ENCODE measurements at regions not wholly inside any gene's neighbourhood (a gene's known extent, or its start where the extent isn't known, plus 50 kb on each side); places are given as distances from the start of the nearest gene placed in this dataset.

DNA sequence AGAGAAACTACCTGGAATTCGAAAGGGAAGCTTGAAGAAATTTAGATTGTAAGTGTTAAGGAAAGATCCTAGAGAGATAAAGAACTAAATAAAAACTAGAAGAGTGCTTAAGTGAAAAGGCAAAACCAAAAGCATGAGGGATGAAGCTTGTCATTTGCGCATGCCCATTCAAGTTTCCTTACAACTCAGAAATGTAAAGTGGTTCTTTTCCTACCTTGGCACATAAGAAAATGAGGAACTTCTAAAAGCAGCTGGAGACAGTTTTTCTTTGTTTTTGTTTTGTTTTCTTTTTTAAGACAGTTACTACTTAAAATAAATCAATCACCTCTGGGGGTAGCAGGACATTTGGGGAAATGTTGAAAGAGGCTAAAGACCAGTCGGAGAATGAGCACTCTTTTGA is 1304.4 kb upstream of the PCDH7 start:
- no peaks in the 10 kb centered on the region for H3K36me3 ChIP-seq
- TF ChIP-seq CTCF (IDR thresholded peaks at IDR 0.05) (no peak), EP300 (IDR thresholded peaks at IDR 0.05) (no peak), POLR2A (IDR thresholded peaks at IDR 0.05) (no peak)
- H3K27me3 ChIP-seq, result no peaks in the 10 kb centered on the region
- DNase-seq (ENCODE audit: low spot score in 2 of 2), result no peak
- WGBS, 2 donors, result 73 to 82% methylated on average over 3 of the region's 3 CpGs
- no peaks in the 10 kb centered on the region for H3K4me1 ChIP-seq
- H3K9me3 ChIP-seq, result no peaks in the 10 kb centered on the region
- H3K27ac ChIP-seq, result no peak overlapping the region
- H3K4me3 ChIP-seq, result no peak overlapping the region

DNA sequence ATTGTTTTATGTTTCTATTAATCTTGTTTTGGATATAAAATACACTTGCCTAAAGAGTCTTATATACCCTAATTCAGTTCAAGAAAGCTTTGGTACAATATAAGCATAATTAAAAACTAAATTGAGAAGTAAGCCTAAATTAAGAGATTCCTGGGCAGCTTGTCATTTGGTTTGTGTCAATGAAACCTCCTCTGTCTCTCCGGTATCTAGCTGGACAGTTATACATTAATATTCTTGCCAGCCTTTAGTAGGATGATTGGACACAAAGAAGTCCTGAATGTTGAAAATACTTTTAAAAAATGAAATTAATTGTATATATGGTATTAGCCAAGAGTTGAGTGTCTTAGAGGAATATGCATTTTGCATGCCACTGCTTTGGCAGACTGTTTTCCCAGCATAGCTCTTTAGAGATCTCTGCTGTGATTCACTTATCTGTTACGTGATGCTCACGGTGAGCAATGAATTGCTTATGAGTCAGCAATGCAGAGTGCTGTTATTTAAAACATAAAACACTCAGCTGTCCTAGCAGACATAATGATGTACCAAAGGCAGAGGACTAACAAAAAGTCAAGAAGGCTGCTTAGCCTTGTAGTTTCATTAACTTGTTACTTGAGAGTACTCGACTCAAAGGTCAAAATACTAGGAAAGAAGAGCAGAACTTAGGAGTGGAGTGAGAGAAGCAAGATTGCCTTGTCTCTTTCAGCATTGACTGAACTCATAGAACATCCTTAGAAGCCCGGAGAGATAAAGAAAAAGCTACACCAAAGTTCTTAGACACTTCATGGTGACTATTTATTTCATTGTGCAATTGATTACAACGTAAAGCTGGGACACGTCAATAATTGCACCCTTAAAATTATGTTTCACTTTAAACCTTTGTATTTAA is 1296.1 kb upstream of the PCDH7 start:
- Histone ChIP-seq H3K4me1 (no peaks in the 10 kb centered on the region), H3K4me3 (no peak overlapping the region), H3K36me3 (no peaks in the 10 kb centered on the region), H3K27ac (no peak overlapping the region), H3K9me3 (no peaks in the 10 kb centered on the region), H3K27me3 (no peaks in the 10 kb centered on the region)
- 69 to 76% methylated on average over 7 of the region's 7 CpGs for WGBS, 2 donors
- TF ChIP-seq EP300 (IDR thresholded peaks at IDR 0.05) (no peak), CTCF (IDR thresholded peaks at IDR 0.05) (no peak), POLR2A (IDR thresholded peaks at IDR 0.05) (no peak)
- no peak for DNase-seq (ENCODE audit: low spot score in 2 of 2)

GRCh38 chr4:29453303-29453820 is 1266.8 kb upstream of the PCDH7 start:
- Histone ChIP-seq H3K9me3 (no peaks in the 10 kb centered on the region), H3K4me3 (no peak overlapping the region), H3K4me1 (no peaks in the 10 kb centered on the region), H3K27me3 (no peaks in the 10 kb centered on the region), H3K27ac (no peak overlapping the region), H3K36me3 (no peaks in the 10 kb centered on the region)
- no peak for DNase-seq (ENCODE audit: low spot score in 2 of 2)
- 62 to 69% methylated on average over 5 of the region's 5 CpGs for WGBS, 2 donors
- TF ChIP-seq EP300 (IDR thresholded peaks at IDR 0.05), result no peak
- TF ChIP-seq POLR2A (IDR thresholded peaks at IDR 0.05), result no peak
- no peak for TF ChIP-seq CTCF (IDR thresholded peaks at IDR 0.05)

GRCh38 chr4:29459926-29460325 is 1260.2 kb upstream of the PCDH7 start:
- H3K27ac ChIP-seq, result no peak overlapping the region
- TF ChIP-seq CTCF (IDR thresholded peaks at IDR 0.05) (no peak), EP300 (IDR thresholded peaks at IDR 0.05) (no peak), POLR2A (IDR thresholded peaks at IDR 0.05) (no peak)
- H3K36me3 ChIP-seq, result no peaks in the 10 kb centered on the region
- no peaks in the 10 kb centered on the region for H3K27me3 ChIP-seq
- H3K9me3 ChIP-seq, result no peaks in the 10 kb centered on the region
- no peaks in the 10 kb centered on the region for H3K4me1 ChIP-seq
- H3K4me3 ChIP-seq, result no peak overlapping the region
- no peak for DNase-seq (ENCODE audit: low spot score in 2 of 2)
- WGBS, 2 donors, result 75 to 88% methylated on average over 3 of the region's 3 CpGs

DNA sequence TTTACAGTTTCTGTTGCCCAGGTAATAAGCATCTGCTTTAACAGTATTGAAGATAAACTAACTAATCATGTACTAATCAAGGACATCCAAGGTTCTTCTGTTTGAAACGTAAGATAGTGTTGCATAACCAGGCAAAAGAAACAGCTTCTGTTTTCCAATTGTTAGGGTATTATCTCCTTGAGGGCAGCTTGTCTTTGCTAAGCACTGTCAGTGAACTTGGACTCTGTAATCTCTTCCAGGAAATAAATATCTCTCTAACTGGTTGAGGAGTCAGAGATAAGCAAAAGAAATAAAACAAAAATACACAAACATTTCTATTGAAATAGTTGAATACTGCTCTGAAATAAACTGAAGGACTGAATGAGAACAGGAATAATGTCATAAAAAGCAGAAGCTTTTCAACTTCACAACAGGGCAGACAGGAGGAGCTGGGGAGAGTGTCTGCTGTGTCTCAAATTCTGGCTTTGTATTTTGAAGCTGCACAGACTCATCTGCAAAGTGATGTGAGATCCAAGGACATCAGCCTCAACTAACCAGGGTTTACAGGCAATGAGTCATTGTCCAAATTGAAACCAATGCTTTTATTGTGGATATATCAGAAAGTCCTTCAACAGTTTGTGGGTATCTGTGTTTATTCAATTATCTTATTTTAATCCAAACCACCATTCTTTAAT is 1253.0 kb upstream of the PCDH7 start:
- no peak overlapping the region for H3K4me3 ChIP-seq
- no peak for TF ChIP-seq EP300 (IDR thresholded peaks at IDR 0.05)
- TF ChIP-seq CTCF (IDR thresholded peaks at IDR 0.05), result no peak
- no peak for TF ChIP-seq POLR2A (IDR thresholded peaks at IDR 0.05)
- WGBS, 2 donors, result 37 to 57% methylated on average over 1 of the region's 1 CpG

More for the DNA sequence above, 1253.0 kb upstream of the PCDH7 start:
- H3K4me1 ChIP-seq, result no peaks in the 10 kb centered on the region
- no peaks in the 10 kb centered on the region for H3K36me3 ChIP-seq
- no peaks in the 10 kb centered on the region for H3K27me3 ChIP-seq
- DNase-seq (ENCODE audit: low spot score in 2 of 2), result no peak
- no peak overlapping the region for H3K27ac ChIP-seq
- no peaks in the 10 kb centered on the region for H3K9me3 ChIP-seq

All from tibial nerve (tissue), 4 donors.